Liver (tissue), 8 donors: ENCODE measurements at regions not wholly inside any gene's neighbourhood (a gene's known extent, or its start where the extent isn't known, plus 50 kb on each side); places are given as distances from the start of the nearest gene placed in this dataset.

ENCODE experiments used
- DNase-seq: peaks from one replicate; pipeline ENCODE4 v3.0.0-alpha.2; 2017; ENCODE audit warnings: low spot score
- H3K27ac ChIP-seq, 2 donors: one replicate each; pipeline ENCODE4 v1.7.0; 2013; ENCODE audit warnings: inconsistent platforms in 2 of 2, low read length in 2 of 2, control low read depth in 1 of 2, low read depth in 1 of 2, mild to moderate bottlenecking in 1 of 2
- H3K27me3 ChIP-seq, 4 donors: one replicate each; pipeline versions ENCODE4 v1.6.1 to v1.7.0; 2013; ENCODE audit warnings: low read length in 3 of 4, inconsistent platforms in 1 of 4, mild to moderate bottlenecking in 1 of 4, moderate library complexity in 1 of 4; ENCODE audit not compliant: control insufficient read depth in 4 of 4, insufficient read depth in 4 of 4
- H3K36me3 ChIP-seq, 4 donors: one replicate each; pipeline versions ENCODE4 v1.6.1 to v1.7.0; 2013; ENCODE audit warnings: low read length in 3 of 4, mild to moderate bottlenecking in 3 of 4, low read depth in 1 of 4, moderate library complexity in 1 of 4; ENCODE audit not compliant: control insufficient read depth in 4 of 4, insufficient read depth in 3 of 4
- H3K4me1 ChIP-seq, 4 donors: one replicate each; pipeline versions ENCODE4 v1.6.1 to v1.7.0; 2013; ENCODE audit warnings: low read length in 3 of 4, mild to moderate bottlenecking in 3 of 4, moderate library complexity in 1 of 4; ENCODE audit not compliant: control insufficient read depth in 4 of 4, insufficient read depth in 4 of 4
- H3K4me3 ChIP-seq, 3 donors: one replicate each; pipeline versions ENCODE4 v1.6.1 to v1.7.0; 2013; ENCODE audit warnings: low read length in 3 of 3, control low read depth in 1 of 3, low read depth in 1 of 3, mild to moderate bottlenecking in 1 of 3
- H3K9ac ChIP-seq, 2 donors: one replicate each; pipeline ENCODE4 v1.7.0; 2013; ENCODE audit warnings: low read length in 2 of 2, mild to moderate bottlenecking in 2 of 2, moderate library complexity in 2 of 2, control low read depth in 1 of 2, low read depth in 1 of 2
- H3K9me3 ChIP-seq, 4 donors: one replicate each; pipeline versions ENCODE4 v1.6.1 to v1.7.0; 2013; ENCODE audit warnings: low read length in 3 of 4; ENCODE audit not compliant: control insufficient read depth in 4 of 4
- ATF3 ChIP-seq: IDR thresholded peaks from 2 replicates; pipeline ENCODE4 v1.6.1; 2016; ENCODE audit warnings: antibody characterized with exemption
- CTCF ChIP-seq: fragments of 150-350 bp; IDR thresholded peaks from 2 replicates; pipeline ENCODE4 v1.5.1; 2017; ENCODE audit warnings: improper control_type of control experiment, low read depth, low read length; ENCODE audit not compliant: missing input control
- EGR1 ChIP-seq, 2 donors: IDR thresholded peaks; 2 replicates each; pipeline ENCODE4 v1.6.1; 2016 to 2018; ENCODE audit warnings: antibody characterized with exemption in 2 of 2, low read depth in 2 of 2
- FOXA1 ChIP-seq: IDR thresholded peaks from 2 replicates; pipeline ENCODE4 v1.6.1; 2016; ENCODE audit warnings: antibody characterized with exemption
- FOXA2 ChIP-seq: IDR thresholded peaks from 2 replicates; pipeline ENCODE4 v1.6.1; 2016; ENCODE audit warnings: antibody characterized with exemption
- GABPA ChIP-seq, 2 donors: IDR thresholded peaks in 1 of 2; conservative IDR thresholded peaks in 1 of 2; 2 replicates each; pipeline ENCODE4 v1.6.1; 2016; ENCODE audit warnings: antibody characterized with exemption in 2 of 2, mild to moderate bottlenecking in 1 of 2, moderate library complexity in 1 of 2
- HNF4A ChIP-seq, 2 donors: conservative IDR thresholded peaks; 2 replicates each; pipeline ENCODE4 v1.6.1; 2016; ENCODE audit warnings: antibody characterized with exemption in 2 of 2, mild to moderate bottlenecking in 2 of 2
- HNF4G ChIP-seq: IDR thresholded peaks from 2 replicates; pipeline ENCODE4 v1.6.1; 2016; ENCODE audit warnings: antibody characterized with exemption
- JUND ChIP-seq, 2 donors: IDR thresholded peaks; 2 replicates each; pipeline ENCODE4 v1.6.1; 2016; ENCODE audit warnings: antibody characterized with exemption in 2 of 2
- MAX ChIP-seq: IDR thresholded peaks from 2 replicates; pipeline ENCODE4 v1.6.1; 2016; ENCODE audit warnings: antibody characterized with exemption
- NR2F2 ChIP-seq: IDR thresholded peaks from 2 replicates; pipeline ENCODE4 v1.6.1; 2016; ENCODE audit warnings: antibody characterized with exemption
- RAD21 ChIP-seq, 2 donors: IDR thresholded peaks; 2 replicates each; pipeline ENCODE4 v1.6.1; 2016; ENCODE audit warnings: antibody characterized with exemption in 2 of 2, mild to moderate bottlenecking in 2 of 2
- REST ChIP-seq: IDR thresholded peaks from 2 replicates; pipeline ENCODE4 v1.6.1; 2016; ENCODE audit warnings: antibody characterized with exemption, mild to moderate bottlenecking
- RXRA ChIP-seq, 2 donors: IDR thresholded peaks; 2 replicates each; pipeline ENCODE4 v1.6.1; 2017 to 2018; ENCODE audit warnings: antibody characterized with exemption in 2 of 2, mild to moderate bottlenecking in 1 of 2
- SP1 ChIP-seq: IDR thresholded peaks from 2 replicates; pipeline ENCODE4 v1.6.1; 2018; ENCODE audit warnings: antibody characterized with exemption, mild to moderate bottlenecking
- TAF1 ChIP-seq: conservative IDR thresholded peaks from 2 replicates; pipeline ENCODE4 v1.6.1; 2016; ENCODE audit warnings: antibody characterized with exemption, mild to moderate bottlenecking
- YY1 ChIP-seq: IDR thresholded peaks from 2 replicates; pipeline ENCODE4 v1.6.1; 2016; ENCODE audit warnings: antibody characterized with exemption, mild to moderate bottlenecking
- ZBTB33 ChIP-seq: IDR thresholded peaks from 2 replicates; pipeline ENCODE4 v1.6.1; 2016; ENCODE audit warnings: antibody characterized with exemption
- WGBS: extraction: QIAGEN DNeasy Blood & Tissue Kit; methylation state at CpG from one replicate; pipeline ENCODE4 v1.1.7; 2013; 5-methylcytosine and 5-hydroxymethylcytosine counted together
- donor health status: healthy.
- donor health status: healthy.
- donor health status: healthy.
- donor health status: healthy.
- donor health status: healthy.

GRCh38 chr21:22314963-22315362 is 1316.8 kb downstream of the NCAM2 start:
- no peak for TF ChIP-seq FOXA2
- no peak for TF ChIP-seq JUND (IDR thresholded peaks at IDR 0.05)
- TF ChIP-seq NR2F2: no peak
- no peak for TF ChIP-seq YY1
- no peak for TF ChIP-seq RAD21 (IDR thresholded peaks at IDR 0.05)
- TF ChIP-seq HNF4G: no peak
- TF ChIP-seq MAX: no peak
- no peak for TF ChIP-seq TAF1
- no peak for TF ChIP-seq GABPA (IDR thresholded peaks at IDR 0.05 in 1 of 2, conservative IDR thresholded peaks at IDR 0.05 in 1 of 2)
- TF ChIP-seq RXRA (IDR thresholded peaks at IDR 0.05): no peak
- TF ChIP-seq EGR1 (IDR thresholded peaks at IDR 0.05; ENCODE audit: low read depth in 2 of 2): no peak
- TF ChIP-seq CTCF: no peak
- TF ChIP-seq ZBTB33: no peak
- no peak for TF ChIP-seq HNF4A (conservative IDR thresholded peaks at IDR 0.05)
- TF ChIP-seq SP1: no peak
- no peak for TF ChIP-seq FOXA1
- TF ChIP-seq ATF3: no peak
- TF ChIP-seq REST: no peak
- 71% methylated on average over 1 of the region's 1 CpG for WGBS

More at GRCh38 chr21:22314963-22315362, 1316.8 kb downstream of the NCAM2 start:
- Histone ChIP-seq H3K27ac (no peak overlapping the region), H3K27me3 (no peaks in the 10 kb centered on the region), H3K4me1 (peaks cover 0 to 6% (median 2%) of the 10 kb centered on the region in 4 donors), H3K36me3 (no peaks in the 10 kb centered on the region), H3K4me3 (no peak overlapping the region), H3K9me3 (peaks cover 0 to 3% (median 0%) of the 10 kb centered on the region in 4 donors), H3K9ac (no peak overlapping the region)
- DNase-seq: no peak
